Activated CD8-positive, alpha-beta T cell treated with anti-CD3 and anti-CD28 coated beads, Interleukin-2, amount 10 ng/mL, durations not matched to agents 7 days and 5 days (primary cell): ENCODE measurements at regions not wholly inside any gene's neighbourhood (a gene's known extent, or its start where the extent isn't known, plus 50 kb on each side); places are given as distances from the start of the nearest gene placed in this dataset.
A peak's percentile ranks its signal among the peaks of the same experiment; 100 is the strongest.
"Not testable (repeated sequence)": the region's sequence is repeated elsewhere in the genome, so short reads cannot be mapped to it uniquely, and the experiment has no call there.

Experiments used
- ATAC-seq: fragments of 150-1000 bp; cut with Tn5 transposase; one replicate; pipeline ENCODE4 v1.10.0; 2021; ENCODE audit warnings: moderate library complexity
- CTCF ChIA-PET: fragments of 350-600 bp; sonication (Branson Sonifier 250); formaldehyde crosslinking; loops from one replicate; lab custom pipeline; 2021; ENCODE audit warnings: antibody characterized with exemption; lab: Charles Lee
- POLR2A ChIA-PET: fragments of 350-600 bp; sonication (Branson Sonifier 250); formaldehyde crosslinking; loops from one replicate; lab custom pipeline; 2021; ENCODE audit warnings: antibody characterized with exemption; lab: Charles Lee
- DNase-seq: peaks from one replicate; pipeline ENCODE4 v3.0.0-alpha.2; 2020
- H3K27ac Mint-ChIP-seq: one replicate; pipeline ENCODE4 v1.8.0; 2021; ENCODE audit warnings: mild to moderate bottlenecking, mixed read lengths
- H3K27me3 Mint-ChIP-seq: one replicate; pipeline ENCODE4 v1.8.0; 2021; ENCODE audit warnings: low read depth, mixed read lengths
- H3K36me3 Mint-ChIP-seq: one replicate; pipeline ENCODE4 v1.8.0; 2021; ENCODE audit warnings: low read depth, mixed read lengths
- H3K4me1 Mint-ChIP-seq: one replicate; pipeline ENCODE4 v1.8.0; 2021; ENCODE audit warnings: low read depth, mixed read lengths
- H3K4me3 Mint-ChIP-seq: one replicate; pipeline ENCODE4 v1.8.0; 2021; ENCODE audit warnings: mild to moderate bottlenecking, mixed read lengths
- H3K9me3 Mint-ChIP-seq: one replicate; pipeline ENCODE4 v1.8.0; 2022; ENCODE audit warnings: mixed read lengths; ENCODE audit not compliant: insufficient read depth

DNA sequence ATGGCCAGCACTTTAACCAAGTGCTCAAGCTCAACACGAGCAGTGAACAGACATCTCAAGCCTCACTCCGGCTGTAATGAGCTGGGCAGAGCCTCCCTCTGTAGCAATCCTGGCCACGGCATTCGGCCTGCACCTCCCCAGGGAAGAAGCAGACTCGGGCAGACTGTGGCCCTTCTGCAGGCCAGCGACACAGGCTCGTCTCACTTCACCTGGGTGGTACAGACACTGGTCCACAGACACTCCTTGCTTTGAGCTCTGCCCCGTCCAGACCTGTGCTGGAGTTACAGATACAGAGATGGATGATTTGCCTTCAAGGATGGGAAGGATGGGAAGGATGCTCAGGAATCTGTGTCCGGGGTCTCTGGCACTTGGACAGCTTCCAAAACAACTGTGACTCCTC is 300.9 kb downstream of the PREX1 start:
- Mint-ChIP-seq H3K36me3 (no peaks in the 10 kb centered on the region), H3K4me3 (no peak overlapping the region), H3K4me1 (no peaks in the 10 kb centered on the region), H3K27ac (no peak overlapping the region), H3K27me3 (no peaks in the 10 kb centered on the region), H3K9me3 (no peaks in the 10 kb centered on the region)
- ATAC-seq (no peak), DNase-seq (no peak)
- CTCF ChIA-PET: no interaction called here
- POLR2A ChIA-PET: no interaction called here

DNA sequence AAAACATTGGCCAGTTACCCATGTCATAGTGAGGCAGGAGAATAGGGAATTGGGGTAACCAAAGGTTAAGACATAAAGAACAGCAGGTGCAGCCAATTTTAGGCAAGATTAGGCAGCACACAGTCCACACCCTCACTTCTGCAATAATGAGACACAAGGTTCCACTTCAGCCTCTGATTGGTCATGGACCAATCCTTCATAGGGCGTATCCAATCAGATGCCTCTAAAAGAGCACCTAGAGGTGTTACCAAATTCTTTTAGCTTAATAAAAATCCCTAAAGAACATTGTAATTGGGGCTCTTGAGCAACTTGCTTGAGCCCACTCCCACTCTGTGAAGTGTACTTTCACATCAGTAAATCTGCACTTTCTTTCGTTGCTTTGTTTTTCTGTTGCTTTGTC is 302.4 kb downstream of the PREX1 start:
- POLR2A ChIA-PET: no interaction called here
- no peak for ATAC-seq

DNA sequence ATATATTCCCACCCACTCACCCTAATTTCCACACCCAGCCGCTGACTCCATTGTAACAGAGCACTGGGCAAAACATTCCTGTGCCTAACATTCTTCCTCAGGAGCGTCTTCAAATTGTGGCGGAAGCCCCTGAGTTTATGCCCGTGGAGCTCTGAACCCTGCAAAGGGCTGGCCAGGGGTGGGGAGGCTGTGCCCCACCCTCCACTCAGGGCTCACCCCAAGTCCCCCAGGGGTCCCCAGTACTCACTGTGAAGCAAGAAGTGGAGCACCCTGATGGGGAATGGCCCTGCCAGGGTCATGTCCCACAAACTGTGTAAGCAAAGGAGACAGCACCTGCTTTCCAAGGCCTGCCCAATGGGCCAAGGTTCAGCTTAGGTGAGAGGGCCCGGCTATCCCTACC is 303.2 kb downstream of the PREX1 start:
- no peaks in the 10 kb centered on the region for H3K36me3 Mint-ChIP-seq

More for the DNA sequence above, 302.4 kb downstream of the PREX1 start:
- Mint-ChIP-seq H3K27ac (no peak overlapping the region), H3K36me3 (no peaks in the 10 kb centered on the region), H3K27me3 (no peaks in the 10 kb centered on the region), H3K9me3 (no peaks in the 10 kb centered on the region), H3K4me3 (no peak overlapping the region), H3K4me1 (no peaks in the 10 kb centered on the region)
- CTCF ChIA-PET: no interaction called here
- no peak for DNase-seq

DNA sequence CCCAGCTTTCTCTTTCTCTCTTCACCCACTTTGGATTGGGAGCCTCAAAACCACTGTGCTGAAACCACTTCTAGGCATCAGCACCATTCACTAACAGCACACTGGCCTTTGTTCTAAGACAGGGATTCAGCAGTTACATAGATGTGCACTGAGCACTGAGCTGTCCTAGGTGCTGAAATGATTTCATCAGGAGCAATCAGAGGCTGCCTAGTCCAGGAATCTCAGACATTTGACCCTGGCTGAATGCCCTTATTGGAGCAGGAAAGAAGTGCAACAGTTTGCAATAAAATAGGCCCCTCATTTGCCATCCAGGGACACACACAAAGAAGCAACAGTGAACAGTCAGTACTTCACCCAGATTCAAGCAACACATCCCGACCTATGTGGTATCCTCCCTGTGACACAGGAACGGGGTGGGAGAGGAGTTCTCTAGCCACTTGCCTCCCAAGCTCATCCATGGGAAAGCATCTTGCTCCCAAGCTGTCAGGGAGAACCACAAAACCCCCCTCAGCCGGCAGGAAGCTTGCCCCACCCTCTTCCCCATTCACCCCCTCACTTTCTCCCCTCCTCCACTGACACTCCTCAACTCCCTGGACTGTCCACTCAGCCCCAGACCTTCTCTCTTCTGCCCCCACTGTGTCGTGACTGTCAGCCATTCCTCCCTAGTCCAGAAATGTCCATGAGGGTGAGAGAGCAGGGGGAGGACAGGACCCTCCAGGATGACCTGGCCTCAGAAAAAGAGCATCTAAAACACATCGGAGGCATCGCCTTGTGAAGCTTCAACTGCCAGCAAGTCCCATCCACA is 304.4 kb downstream of the PREX1 start:
- Mint-ChIP-seq H3K27ac (no peak overlapping the region), H3K4me3 (no peak overlapping the region), H3K9me3 (no peaks in the 10 kb centered on the region), H3K27me3 (no peaks in the 10 kb centered on the region), H3K4me1 (no peaks in the 10 kb centered on the region), H3K36me3 (no peaks in the 10 kb centered on the region)
- DNase-seq (peak; percentile 38), ATAC-seq (no peak)
- ChIA-PET POLR2A (no interaction called here), CTCF (no interaction called here)

More for the DNA sequence above, 303.2 kb downstream of the PREX1 start:
- Mint-ChIP-seq H3K4me3 (no peak overlapping the region), H3K9me3 (no peaks in the 10 kb centered on the region), H3K27me3 (no peaks in the 10 kb centered on the region), H3K27ac (no peak overlapping the region), H3K4me1 (no peaks in the 10 kb centered on the region)
- no peak for ATAC-seq
- ChIA-PET POLR2A (no interaction called here), CTCF (no interaction called here)
- no peak for DNase-seq

DNA sequence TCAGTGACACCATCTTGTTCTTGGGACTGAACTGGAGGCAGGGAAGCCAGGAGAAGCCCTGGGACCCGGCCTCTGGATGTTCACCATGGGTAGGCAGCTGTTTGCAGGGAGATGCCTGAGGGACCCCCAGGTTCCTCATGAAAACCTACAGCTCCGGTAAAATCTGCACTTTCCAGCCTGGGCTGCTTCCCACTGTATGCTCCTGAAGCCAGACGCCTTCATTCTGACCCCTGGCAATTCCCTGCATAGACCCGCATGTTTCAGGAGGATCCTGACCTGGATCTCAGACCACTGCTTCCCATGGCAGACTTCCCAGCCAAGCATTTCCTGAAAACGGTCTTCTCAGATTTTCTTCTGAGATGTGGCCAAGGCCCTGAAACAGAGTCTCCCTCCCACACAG is 306.7 kb downstream of the PREX1 start:
- H3K4me1 Mint-ChIP-seq: no peaks in the 10 kb centered on the region
- no peak overlapping the region for H3K27ac Mint-ChIP-seq
- ChIA-PET POLR2A (no interaction called here), CTCF (no interaction called here)
- no peaks in the 10 kb centered on the region for H3K36me3 Mint-ChIP-seq
- DNase-seq: no peak
- peaks cover 2% of the 10 kb centered on the region for H3K27me3 Mint-ChIP-seq
- no peak overlapping the region for H3K4me3 Mint-ChIP-seq
- no peak for ATAC-seq
- no peaks in the 10 kb centered on the region for H3K9me3 Mint-ChIP-seq

DNA sequence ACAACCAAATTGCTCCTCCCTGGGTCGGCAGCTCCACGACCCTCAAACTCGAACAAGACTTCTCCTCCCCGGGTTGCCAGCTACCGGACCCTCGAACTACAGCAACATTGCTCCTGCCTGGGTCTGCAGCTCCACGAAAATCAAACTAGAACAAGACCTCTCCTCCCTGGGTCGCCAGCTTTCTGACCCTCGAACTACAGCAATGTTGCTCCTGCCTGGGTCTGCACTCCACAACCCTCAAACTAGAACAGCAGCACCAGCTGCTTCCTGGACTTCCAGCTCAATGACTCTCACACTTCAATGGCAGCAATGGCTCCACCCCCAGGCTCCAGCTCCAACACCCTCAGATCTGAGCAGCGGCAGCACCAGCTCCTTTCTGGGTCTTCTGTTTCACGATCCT is 311.6 kb downstream of the PREX1 start:
- DNase-seq, H3K4me3 Mint-ChIP-seq, H3K27ac Mint-ChIP-seq, ATAC-seq, H3K9me3 Mint-ChIP-seq, H3K4me1 Mint-ChIP-seq, H3K27me3 Mint-ChIP-seq, H3K36me3 Mint-ChIP-seq: not testable (repeated sequence)
- POLR2A ChIA-PET: interaction anchor here (1.1 kb wide), 1 partner anchor 621 kb away, joined by 8 read pairs; no protein-coding TSS in a partner anchor
- CTCF ChIA-PET: interaction anchor here (1.0 kb wide), 1 partner anchor 621 kb away, joined by 8 read pairs; no protein-coding TSS in a partner anchor

DNA sequence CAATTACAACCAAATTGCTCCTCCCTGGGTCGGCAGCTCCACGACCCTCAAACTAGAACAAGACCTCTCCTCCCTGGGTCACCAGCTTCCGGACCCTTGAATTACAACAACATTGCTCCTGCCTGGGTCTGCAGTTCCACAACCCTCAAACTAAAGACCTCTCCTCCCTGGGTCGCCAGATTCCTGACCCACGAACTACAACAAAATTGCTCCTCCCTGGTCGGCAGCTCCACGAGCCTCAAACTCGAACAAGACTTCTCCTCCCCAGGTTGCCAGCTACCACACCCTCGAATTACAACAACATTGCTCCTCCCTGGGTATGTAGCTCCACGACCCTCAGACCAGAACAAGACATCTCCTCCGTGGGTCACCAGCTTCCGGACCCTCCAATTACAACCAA is 313.2 kb downstream of the PREX1 start:
- H3K36me3 Mint-ChIP-seq, H3K27ac Mint-ChIP-seq, DNase-seq, ATAC-seq, H3K4me1 Mint-ChIP-seq, H3K4me3 Mint-ChIP-seq, H3K27me3 Mint-ChIP-seq, CTCF ChIA-PET, H3K9me3 Mint-ChIP-seq, POLR2A ChIA-PET: not testable (repeated sequence)

DNA sequence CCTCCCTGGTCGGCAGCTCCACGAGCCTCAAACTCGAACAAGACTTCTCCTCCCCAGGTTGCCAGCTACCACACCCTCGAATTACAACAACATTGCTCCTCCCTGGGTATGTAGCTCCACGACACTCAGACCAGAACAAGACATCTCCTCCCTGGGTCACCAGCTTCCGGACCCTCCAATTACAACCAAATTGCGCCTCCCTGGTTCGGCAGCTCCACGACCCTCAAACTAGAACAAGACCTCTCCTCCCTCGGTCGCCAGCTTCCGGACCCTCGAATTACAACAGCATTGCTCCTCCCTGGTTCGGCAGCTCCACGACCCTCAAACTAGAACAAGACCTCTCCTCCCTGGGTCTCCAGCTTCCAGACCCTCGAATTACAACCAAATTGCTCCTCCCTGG is 315.3 kb downstream of the PREX1 start:
- H3K27ac Mint-ChIP-seq, POLR2A ChIA-PET: not testable (repeated sequence)

DNA sequence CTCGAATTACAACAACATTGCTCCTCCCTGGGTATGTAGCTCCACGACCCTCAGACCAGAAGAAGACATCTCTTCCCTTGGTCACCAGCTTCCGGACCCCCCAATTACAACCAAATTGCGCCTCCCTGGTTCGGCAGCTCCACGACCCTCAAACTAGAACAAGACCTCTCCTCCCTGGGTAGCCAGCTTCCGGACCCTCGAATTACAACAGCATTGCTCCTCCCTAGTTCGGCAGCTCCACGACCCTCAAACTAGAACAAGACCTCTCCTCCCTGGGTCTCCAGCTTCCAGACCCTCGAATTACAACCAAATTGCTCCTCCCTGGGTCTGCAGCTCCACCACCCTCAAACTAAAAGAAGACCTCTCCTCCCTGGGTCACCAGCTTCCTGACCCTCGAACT is 322.7 kb downstream of the PREX1 start:
- H3K9me3 Mint-ChIP-seq, H3K27ac Mint-ChIP-seq, DNase-seq, H3K27me3 Mint-ChIP-seq, H3K4me3 Mint-ChIP-seq, H3K4me1 Mint-ChIP-seq, H3K36me3 Mint-ChIP-seq, POLR2A ChIA-PET, ATAC-seq, CTCF ChIA-PET: not testable (repeated sequence)

More for the DNA sequence above, 315.3 kb downstream of the PREX1 start:
- DNase-seq, H3K27me3 Mint-ChIP-seq, H3K9me3 Mint-ChIP-seq, CTCF ChIA-PET, ATAC-seq, H3K4me3 Mint-ChIP-seq, H3K4me1 Mint-ChIP-seq, H3K36me3 Mint-ChIP-seq: not testable (repeated sequence)

DNA sequence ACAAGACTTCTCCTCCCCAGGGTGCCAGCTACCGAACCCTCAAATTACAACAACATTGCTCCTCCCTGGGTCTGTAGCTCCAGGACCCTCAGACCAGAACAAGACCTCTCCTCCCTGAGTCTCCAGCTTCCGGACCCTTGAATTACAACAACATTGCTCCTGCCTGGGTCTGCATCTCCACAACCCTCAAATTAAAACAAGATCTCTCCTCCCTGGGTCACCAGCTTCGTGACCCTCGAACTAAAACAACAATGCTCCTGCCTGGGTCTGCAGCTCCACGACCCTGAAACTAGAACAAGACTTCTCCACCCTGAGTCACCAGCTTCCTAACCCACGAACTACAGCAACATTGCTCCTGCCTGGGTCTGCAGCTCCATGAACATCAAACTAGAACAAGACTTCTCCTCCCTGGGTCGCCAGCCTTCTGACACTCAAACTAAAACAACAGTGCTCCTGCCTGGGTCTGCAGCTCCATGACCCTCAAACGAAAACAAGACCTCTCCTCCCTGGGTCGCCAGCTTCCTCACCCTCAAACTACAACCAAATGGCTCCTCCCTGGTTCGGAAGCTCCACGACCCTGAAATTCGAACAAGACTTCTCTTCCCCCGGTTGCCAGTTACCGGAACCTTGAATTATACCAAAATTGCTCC is 324.5 kb downstream of the PREX1 start:
- no peaks in the 10 kb centered on the region for H3K9me3 Mint-ChIP-seq
- H3K27ac Mint-ChIP-seq: no peak overlapping the region
- no peaks in the 10 kb centered on the region for H3K27me3 Mint-ChIP-seq
- ChIA-PET POLR2A (no interaction called here), CTCF (interaction anchor here (1.6 kb wide), 1 partner anchor 117 kb away, joined by 5 read pairs; no protein-coding TSS in a partner anchor)
- ATAC-seq (no peak), DNase-seq (no peak)
- no peak overlapping the region for H3K4me3 Mint-ChIP-seq
- H3K4me1 Mint-ChIP-seq: no peaks in the 10 kb centered on the region
- no peaks in the 10 kb centered on the region for H3K36me3 Mint-ChIP-seq

DNA sequence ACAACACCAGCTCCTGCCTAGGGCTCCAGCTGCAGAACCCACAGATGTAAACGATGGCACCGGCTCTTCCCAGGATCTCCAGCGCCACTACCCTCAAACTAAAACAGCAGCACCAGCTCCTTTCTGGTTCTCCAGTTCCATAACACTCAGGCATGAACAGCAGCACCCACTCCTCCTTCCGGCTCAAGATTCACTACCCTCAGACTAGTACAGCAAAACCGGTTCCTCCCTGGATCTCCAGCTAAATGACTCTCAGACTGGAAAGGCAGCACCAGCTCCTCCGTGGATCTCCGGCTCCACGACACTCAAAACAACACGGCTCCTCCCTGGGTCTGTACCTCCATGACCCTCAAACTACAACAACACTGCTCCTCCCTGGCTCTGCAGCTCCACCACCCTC is 325.0 kb downstream of the PREX1 start:
- Mint-ChIP-seq H3K4me1 (no peaks in the 10 kb centered on the region), H3K36me3 (no peaks in the 10 kb centered on the region), H3K9me3 (no peaks in the 10 kb centered on the region), H3K4me3 (no peak overlapping the region), H3K27me3 (no peaks in the 10 kb centered on the region), H3K27ac (no peak overlapping the region)
- POLR2A ChIA-PET: no interaction called here
- no peak for ATAC-seq
- DNase-seq: no peak
- CTCF ChIA-PET: interaction anchor here (1.6 kb wide), 1 partner anchor 118 kb away, joined by 5 read pairs; no protein-coding TSS in a partner anchor

DNA sequence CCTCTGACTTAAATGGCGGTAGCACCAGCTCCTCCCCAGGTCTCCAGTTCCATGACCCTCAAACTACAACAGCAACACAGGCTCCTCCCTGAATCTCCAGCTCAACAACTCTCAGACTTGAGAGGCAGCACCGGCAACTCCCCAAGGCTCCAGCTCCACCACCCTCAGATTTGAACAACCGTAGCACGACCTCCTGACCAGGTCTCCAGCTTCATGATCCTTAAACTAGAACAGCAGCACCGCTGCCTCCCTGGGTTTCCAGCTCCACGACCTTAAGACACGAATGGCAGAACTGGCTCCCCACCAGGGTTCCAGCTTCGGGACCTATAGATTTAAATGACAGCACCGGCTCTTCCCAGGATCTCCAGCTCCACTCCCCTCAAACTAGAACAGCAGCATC is 325.8 kb downstream of the PREX1 start:
- no peak overlapping the region for H3K27ac Mint-ChIP-seq
- DNase-seq (no peak), ATAC-seq (no peak)
- POLR2A ChIA-PET: no interaction called here
- no peaks in the 10 kb centered on the region for H3K36me3 Mint-ChIP-seq
- no peaks in the 10 kb centered on the region for H3K4me1 Mint-ChIP-seq
- CTCF ChIA-PET: interaction anchor here (0.6 kb wide), 1 partner anchor 404 kb away, joined by 3 read pairs; no protein-coding TSS in a partner anchor
- no peaks in the 10 kb centered on the region for H3K27me3 Mint-ChIP-seq
- H3K4me3 Mint-ChIP-seq: no peak overlapping the region
- no peaks in the 10 kb centered on the region for H3K9me3 Mint-ChIP-seq
